HG03025 (cell line): ENCODE measurements at regions not wholly inside any gene's neighbourhood (a gene's known extent, or its start where the extent isn't known, plus 50 kb on each side); places are given as distances from the start of the nearest gene placed in this dataset.
"Not testable (repeated sequence)": the region's sequence is repeated elsewhere in the genome, so short reads cannot be mapped to it uniquely, and the experiment has no call there.

Experiments used
- ATAC-seq: cut with Tn5 transposase; IDR thresholded peaks from one replicate; pipeline ENCODE4 v1.9.1; 2021; ENCODE audit warnings: mild to moderate bottlenecking, moderate library complexity; ENCODE audit not compliant: unreplicated experiment, low FRiP score

- no peak for ATAC-seq
These were observed 113.0 kb downstream of the GOSR1 start for GRCh38 chr17:30590081-30590733.

DNA sequence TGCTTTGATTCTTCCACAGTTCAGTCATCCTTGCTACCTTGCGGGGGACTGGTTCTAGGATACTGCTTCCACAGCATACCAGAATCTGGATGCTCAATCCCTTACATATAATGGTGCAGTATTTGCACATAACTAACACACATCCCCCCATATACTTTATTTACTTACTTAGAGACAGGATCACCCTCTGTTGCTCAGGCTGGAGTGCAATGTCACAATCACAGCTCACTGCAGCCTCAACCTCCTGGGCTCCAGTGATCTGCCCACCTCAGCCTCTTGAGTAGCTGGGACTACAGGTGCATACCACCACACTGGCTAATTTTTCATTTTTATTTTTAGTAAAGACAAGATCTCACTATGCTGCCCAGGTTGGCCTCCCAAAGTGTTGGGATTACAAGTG lies 112.2 kb downstream of the GOSR1 start:
- no peak for ATAC-seq

GRCh38 chr17:30588798-30589247 lies 111.6 kb downstream of the GOSR1 start:
- no peak for ATAC-seq

- no peak for ATAC-seq
These were observed 109.8 kb downstream of the GOSR1 start for GRCh38 chr17:30586818-30587595.

DNA sequence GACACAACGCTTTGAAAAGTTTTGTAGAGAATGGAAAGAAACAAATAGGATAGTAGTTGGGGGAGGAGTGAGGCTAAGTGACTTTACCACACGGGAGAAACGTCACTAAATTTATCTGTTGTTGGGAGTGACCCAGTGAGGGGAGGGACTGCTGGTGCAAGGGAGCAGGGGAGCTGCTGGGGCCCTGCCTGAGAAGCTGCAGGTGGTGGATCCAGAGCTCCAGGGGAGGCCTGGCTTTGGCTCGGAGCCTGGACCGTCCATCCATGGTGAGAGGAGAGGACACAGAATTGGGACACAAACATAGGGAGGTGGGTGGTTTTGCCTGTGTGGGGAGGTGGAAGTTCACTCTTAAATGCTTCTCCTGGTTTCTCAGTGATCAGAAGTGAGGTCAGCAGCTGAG lies 107.6 kb downstream of the GOSR1 start:
- ATAC-seq: no peak

GRCh38 chr17:30580916-30581315 lies 103.7 kb downstream of the GOSR1 start:
- no peak for ATAC-seq

DNA sequence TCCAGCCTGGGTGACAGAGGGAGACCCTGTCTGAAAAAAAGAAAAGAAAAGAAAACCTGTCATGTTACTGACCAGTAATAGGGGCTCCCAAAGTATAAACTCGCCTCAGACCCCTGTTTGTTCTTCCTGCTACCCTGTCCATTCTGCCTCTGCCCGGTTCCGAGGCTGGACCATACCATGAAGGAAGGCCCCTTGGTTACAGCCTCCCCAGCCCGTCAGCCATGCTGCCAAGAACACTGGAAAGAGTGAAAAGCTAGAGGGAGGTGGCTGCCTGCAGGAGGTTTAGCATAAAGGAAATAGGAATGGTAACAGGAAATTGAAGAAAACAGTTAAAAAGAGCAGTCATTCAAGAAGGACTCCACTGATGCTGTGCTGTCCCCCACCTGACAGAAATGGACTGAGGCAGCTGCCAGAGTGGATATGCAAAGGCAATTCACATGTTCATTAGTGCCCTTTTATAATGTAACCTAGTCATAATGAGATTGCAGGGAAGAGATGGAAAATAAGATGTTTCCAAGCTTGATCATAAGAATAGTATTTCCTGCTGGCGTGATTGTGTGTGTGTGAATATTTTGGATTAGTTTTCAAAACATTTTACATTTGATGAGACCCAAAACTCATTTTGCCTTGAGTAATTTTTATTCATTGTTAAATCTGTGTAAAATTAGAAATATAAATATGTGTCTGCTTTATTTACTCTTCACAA lies 102.6 kb downstream of the GOSR1 start:
- no peak for ATAC-seq

DNA sequence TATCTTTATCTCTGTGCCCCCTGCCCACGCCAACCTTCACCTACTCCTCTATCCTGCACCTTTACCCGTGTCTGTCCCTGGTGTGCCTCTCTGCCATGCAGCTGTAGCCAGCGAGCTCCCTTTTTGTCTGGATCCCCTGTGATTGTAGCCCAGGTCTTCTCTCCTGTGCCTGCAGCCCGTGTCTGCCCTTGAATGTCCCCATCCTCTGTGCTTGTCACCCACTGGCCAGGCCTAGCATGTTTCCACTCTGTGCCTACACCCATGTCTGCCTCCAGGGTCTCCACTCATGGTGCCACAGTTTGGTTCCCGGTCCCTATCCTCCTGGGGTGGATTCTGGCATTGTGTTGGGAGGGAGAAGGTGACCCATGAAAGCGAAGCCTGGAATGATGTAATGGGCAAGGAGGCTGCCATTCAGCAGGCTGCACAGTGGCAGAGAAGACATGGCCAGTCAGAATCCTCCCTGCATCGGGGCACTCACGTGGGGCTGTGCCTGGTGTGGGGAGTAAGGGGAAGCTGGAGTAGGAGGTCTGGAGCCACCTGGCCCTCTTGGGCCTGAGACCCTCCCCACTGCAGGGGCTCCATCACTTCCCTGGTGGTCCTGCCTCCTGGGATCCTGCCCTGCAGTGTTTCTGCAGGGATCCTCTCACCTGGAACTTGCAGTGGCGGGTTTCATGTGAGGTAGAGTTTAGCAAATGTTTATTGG lies 101.0 kb downstream of the GOSR1 start:
- not testable (repeated sequence) for ATAC-seq
